ENCODE measurements at regions not wholly inside any gene's neighbourhood (a gene's known extent, or its start where the extent isn't known, plus 50 kb on each side); places are given as distances from the start of the nearest gene placed in this dataset.
A peak's percentile ranks its signal among the peaks of the same experiment; 100 is the strongest.

DNA sequence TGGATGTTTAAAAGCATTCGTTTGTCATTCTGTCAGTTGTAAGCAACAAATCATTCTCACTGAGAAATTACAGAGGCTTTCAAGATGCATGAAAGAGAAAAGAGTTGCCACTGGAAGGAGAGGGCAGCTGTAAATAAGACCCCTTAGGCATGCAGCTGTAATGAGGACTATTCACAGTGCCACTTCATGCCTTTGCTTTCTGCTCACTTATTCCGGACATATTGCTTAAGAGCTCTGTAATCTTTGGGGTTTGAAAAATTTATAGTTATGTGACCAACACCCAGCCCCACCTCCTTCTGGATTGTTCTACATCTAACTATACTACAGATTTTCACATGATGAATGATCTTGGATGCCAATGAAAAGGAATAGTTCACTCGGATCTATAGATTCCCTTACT is 194.8 kb upstream of the DCN start:
- no peak for FAIRE-seq
- DNase-seq (ENCODE audit: extremely low spot score, insufficient read length, low read depth), result no peak

DNA sequence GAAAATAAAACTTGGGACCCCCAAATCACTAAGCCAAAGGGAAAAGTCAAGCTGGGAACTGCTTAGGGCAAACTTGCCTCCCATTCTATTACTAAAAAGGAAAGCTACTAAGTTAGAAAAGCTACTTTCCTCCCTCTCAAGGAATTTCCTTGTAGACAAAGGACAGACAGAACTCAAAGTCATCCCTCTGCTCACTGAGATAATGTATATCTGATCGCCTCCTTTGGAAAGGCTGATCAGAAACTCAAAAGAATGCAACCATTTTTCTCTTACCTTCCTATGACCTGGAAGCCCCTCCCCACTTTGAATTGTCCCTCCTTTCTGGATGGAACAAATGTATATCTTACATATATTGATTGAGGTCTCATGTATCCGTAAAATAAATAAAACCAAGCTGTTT is 190.5 kb upstream of the DCN start:
- FAIRE-seq (no peak), DNase-seq (ENCODE audit: extremely low spot score, insufficient read length, low read depth) (no peak)

DNA sequence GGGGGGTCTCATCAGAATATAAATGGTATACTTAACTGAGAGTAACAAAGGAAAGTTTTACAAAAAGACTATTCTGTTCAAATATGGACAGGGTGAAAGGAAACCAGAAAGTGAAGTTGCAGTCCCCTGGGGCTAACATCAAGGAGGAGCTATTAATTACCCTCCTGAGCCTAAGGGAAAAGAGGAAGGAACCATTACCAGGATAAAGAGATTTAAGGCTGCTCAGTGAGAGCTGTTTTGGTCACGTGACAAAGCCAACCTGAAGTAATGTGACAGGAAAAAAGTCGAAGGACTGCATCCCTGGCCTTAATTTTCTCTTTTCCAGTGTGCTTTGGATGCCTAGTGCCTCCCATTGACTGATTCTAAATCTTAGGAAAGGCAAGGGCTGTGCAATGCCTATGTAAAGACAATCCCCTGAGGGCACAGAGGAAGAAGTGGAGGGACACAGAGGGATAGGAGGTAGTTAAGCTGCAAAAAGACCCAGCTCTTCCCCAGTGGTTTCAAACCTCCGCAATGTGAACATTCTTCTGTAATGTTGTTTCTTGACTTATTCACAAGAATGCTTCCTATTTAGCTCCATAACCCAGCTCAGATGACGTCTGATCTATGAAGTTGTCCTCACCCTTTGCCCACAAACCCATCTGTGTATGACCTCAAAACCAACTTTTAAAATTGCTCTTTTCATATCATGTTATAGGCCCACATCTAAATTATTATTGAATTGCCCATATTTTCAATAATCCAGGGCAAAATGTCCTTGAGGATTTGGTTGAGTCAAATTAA is 187.7 kb upstream of the DCN start:
- DNase-seq (ENCODE audit: extremely low spot score, insufficient read length, low read depth) (no peak), FAIRE-seq (no peak)

DNA sequence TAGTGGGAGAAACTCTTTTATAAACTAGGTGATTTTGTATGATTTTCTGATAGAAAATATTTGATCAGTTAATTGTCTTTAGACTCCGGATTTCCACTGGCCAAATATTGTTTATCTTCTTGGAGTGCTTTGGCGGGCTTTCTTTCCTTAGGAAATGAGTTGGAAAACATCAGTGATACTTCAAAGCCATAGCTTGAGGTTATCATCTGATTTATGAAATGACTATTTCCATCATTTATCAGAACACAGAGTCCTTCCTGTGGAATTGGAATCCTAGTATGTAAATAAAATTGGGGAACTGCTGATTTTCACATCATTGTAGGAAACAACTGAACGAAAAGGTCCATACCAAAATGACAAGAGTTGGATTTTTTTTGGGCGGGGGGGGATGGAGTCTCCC is 186.0 kb upstream of the DCN start:
- no peak for DNase-seq (ENCODE audit: extremely low spot score, insufficient read length, low read depth)
- no peak for FAIRE-seq

DNA sequence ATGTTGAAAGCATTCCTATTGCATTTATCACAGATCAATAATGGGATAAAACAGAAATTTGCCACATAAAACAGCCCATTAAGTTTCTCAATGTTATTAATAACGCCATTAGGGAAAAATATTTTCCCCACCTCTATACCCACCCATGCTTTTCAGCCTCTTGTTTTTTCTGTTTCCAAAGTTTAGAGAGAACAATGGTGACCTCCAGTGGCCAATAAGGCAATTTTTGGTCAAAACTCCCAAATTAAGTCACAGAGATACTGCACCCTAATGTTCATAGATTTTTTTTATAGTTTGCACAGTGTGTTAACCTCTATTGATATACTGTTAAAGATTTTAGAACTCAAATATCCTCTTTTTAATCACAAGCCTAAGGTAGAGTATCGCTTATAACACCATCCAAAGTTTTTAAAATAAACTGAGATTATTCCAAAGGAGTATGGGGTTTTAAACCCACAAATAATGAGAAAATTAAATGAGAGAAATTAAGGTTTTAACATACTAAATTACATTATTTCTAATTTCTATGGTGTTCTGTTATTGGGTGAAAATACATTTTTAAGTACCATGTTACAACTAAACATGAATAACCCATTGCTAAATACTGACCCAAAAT is 184.7 kb upstream of the DCN start:
- no peak for FAIRE-seq

DNA sequence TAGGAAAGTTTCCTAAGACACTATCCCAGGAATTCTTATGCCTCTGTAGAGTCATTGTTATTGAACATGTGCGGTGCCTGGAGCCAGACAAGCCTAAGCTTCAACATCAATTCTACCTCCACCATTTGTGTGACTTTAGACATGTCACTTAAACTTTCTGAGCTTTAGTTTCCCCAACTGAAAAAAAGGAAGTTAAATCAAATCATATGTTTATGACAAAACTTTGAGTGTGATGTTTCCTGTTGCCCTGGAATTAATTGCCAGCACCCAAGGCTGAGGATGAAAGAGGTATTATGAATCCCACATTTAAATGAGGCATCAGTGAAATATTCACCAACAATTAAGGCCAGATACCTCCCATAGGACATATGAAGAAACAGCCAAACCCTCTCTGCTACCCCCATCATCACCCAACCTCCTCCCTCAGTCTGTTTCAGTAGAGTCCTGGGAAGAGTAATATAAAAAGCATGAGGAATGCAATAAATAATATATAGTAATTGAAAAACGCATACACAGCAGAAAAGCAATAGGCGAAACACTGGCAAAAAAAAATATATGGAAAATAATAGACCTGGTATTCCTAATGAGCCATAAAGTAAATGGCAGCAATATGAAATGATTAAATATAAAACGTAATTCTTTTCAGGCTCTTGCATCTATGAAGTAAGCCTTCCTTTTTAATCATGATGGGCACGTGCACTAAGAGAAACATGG is 182.0 kb upstream of the DCN start:
- DNase-seq (ENCODE audit: extremely low spot score, insufficient read length, low read depth) (no peak), FAIRE-seq (no peak)

More for the DNA sequence above, 184.7 kb upstream of the DCN start:
- DNase-seq (ENCODE audit: extremely low spot score, insufficient read length, low read depth), result no peak

DNA sequence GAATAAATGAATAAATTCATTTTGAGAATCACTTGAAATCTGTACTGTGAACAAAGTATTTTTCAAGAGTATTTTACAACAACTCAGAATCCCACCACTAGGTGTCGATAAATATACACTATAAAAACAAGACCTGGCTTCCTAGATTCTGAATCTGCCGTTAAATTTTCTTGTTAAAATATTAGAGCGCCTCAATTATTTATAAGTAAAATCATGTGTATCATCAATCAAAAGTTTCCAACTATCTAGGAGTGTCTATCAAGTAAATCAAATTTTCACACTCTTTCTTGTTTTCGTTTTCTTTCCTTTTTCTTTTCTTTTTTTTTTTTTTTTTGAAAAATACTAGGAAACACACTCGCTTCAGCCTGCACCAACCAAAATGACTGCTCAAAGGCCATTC is 179.2 kb upstream of the DCN start:
- DNase-seq (ENCODE audit: extremely low spot score, insufficient read length, low read depth), result no peak
- peak; percentile 33 for FAIRE-seq

DNA sequence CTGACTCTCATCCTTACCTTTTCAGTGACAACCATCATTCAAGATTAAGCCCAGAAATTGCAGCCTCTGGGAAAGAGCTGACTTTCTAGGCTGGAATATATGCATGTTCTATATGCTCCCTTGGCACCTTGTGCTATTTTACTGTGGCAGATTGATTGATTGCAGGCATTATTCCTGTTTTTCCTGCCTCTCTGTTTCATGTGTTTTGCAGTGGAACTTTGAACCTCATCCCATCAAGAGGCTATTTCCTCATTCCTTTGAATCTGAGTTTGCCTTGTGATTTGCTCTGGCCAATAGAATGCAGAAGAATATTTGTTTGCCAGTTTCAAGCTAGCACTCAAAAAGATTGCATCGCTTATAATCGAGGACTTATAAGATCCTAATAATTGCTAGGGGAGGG is 174.8 kb upstream of the DCN start:
- DNase-seq (ENCODE audit: extremely low spot score, insufficient read length, low read depth) (no peak), FAIRE-seq (no peak)

DNA sequence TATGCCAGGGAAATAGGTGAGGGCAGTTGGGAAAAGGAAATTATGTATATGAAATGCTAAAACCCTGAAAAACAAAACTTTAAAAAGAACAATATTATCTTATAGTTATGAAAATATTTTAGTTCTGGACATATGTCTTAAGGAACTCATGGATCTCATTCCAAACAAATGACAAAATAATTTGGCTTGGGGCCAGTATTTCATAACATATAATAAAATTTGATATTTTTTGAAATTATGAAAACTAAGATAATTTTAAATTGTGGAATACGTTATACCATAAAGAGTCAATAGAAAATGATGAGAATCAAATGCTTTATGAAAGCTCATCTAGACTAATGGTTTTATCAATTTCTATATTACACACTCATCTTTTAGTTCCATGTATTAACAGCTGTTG is 173.8 kb upstream of the DCN start:
- no peak for DNase-seq (ENCODE audit: extremely low spot score, insufficient read length, low read depth)
- FAIRE-seq, result no peak

DNA sequence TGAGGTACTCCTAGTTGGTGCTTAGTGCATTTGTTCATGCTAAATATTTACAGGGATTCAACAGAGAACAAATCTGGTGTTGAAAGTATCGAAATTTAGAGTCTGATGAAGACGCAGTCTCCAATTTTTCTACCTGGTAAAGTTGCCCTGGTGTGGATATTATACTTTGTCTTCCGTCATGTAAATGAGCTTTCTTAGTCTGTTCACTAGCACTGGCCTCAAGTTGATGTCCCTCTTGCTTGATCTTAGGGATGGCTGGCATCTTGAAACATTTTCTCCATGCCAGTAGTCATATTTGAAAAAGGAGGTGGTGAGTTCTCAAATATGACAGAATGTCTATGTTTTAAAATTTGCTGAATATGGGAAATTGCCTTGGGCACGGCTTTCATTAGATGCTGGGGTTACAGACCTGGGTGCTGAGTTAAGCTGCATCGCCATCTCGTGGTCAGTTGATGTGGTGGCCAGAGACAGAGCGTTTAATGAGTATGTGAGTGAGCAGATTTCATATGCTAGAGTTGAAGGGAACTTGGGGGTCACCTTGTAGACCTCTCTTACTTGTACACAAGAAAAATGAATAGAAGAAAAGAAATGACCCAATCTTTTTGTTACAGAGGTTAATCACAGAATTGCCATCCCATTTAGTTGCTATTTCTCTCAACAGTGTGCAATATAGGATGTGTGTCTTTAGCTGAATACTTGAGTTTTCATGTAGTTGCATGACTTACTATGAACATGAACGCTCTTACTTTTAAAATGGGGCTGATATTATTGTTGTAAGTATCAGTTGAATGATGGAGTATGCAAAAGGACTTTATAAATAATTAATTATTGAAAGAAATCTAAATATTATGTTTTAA is 172.8 kb upstream of the DCN start:
- FAIRE-seq (peak; percentile 89), DNase-seq (ENCODE audit: extremely low spot score, insufficient read length, low read depth) (peak; percentile 3)

DNA sequence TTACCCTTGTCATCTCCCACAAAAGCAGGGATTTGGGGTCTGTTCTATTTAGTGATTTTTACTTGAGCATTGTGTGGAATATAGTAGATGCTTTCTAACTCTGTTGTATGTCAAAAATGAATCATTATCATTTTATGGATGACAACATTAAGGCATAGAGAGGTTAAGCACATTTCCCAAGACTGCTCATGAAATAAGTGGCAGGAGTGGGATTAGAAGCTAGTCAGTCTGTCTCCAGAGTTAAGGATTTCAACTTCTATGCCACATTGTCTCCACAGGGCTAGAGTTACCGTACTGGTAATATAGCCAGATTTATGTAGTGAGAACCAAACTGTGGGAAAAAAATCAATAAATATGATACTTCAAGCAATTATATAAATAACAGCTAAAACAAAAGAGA is 170.6 kb upstream of the DCN start:
- FAIRE-seq (no peak), DNase-seq (ENCODE audit: extremely low spot score, insufficient read length, low read depth) (no peak)

DNA sequence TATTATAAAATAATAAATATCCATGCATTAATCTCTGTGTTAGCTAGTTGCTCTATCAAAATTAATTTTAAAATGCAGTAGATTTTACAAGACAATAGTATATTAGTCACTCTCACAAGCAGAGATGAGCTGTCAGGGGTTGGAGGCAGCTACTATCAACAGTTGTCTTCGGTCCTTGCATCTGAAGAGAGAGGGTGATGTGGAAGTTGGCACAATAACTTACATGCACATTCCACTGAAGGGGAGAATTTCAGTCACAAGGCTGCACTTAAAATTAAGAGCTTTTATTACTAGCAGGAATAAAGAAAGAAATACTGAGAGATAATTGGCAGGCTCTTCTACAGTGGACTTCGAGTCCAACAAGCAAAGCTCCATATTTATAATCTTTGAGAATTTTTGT is 166.9 kb upstream of the DCN start:
- FAIRE-seq, result no peak
- DNase-seq (ENCODE audit: extremely low spot score, insufficient read length, low read depth), result no peak

DNA sequence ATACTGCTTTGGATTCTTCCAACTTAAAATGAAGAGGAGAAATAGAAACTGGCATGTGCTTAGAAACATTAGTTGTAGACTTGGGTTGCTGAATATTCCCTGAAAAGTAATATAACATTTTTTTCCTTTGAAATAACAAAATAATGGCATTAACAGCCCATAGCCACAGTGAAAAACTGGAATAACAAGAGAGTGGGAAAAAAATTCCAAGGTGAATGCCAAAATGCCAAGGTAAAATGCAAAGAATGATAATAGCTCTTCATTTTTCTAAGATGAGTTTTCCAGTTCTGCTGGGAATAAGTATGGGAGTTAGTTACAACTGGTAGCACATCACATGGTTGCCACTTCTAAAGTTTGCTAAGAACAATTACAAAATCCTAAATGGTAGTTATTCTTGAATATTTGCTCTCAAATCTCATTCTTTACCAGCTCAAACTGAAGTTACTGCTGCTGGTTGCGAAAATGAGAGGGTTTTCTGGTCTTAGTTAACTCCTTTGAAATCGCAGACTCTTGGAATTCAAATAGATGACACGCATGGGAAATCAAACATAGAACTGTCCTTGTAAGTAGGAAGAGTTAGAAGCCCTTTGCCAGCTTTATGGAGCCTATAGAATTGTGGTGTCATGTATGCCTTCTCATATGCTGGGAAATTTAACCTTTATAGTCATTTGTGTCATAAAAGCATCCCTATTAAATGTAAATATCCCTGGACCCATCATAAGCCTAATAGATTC is 165.0 kb upstream of the DCN start:
- no peak for DNase-seq (ENCODE audit: extremely low spot score, insufficient read length, low read depth)
- no peak for FAIRE-seq

DNA sequence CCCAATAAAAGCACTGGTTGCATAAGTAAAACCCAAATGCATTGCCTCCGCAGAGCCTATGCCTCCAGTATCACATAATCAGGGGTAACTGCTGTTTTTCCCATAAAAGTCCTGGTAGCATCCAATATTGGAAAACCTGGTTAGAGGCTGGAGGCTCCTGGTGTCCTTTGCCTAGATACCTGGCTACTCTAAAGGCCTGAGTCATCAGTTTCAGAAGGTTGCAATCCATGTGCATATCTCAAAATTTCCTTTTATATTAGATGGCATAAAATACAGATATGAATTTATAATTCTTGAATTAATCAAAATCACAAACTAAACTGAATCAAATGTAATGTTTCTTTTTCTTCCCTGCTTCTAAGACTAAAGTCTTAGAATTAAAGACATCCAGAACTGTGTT is 164.2 kb upstream of the DCN start:
- DNase-seq (ENCODE audit: extremely low spot score, insufficient read length, low read depth), result no peak
- FAIRE-seq, result no peak

DNA sequence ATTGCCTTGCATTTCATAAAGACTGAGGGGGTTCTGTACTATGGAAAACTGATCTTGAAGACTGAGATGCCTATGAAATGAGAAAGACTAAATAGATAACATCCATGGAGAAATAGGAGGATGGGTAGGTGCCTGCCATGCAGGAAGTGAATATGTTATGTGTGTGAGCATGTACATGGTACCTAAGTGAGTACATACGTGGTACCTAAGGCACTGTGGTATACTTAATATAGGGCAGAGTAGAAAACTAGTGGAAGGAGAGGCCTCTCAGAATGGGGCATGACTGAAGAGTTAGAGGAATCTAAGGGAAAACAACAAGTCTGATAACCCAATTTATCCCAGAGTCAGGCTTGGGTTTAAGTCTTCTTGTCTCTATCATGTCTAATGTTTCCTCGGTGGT is 161.8 kb upstream of the DCN start:
- FAIRE-seq (no peak), DNase-seq (ENCODE audit: extremely low spot score, insufficient read length, low read depth) (no peak)

DNA sequence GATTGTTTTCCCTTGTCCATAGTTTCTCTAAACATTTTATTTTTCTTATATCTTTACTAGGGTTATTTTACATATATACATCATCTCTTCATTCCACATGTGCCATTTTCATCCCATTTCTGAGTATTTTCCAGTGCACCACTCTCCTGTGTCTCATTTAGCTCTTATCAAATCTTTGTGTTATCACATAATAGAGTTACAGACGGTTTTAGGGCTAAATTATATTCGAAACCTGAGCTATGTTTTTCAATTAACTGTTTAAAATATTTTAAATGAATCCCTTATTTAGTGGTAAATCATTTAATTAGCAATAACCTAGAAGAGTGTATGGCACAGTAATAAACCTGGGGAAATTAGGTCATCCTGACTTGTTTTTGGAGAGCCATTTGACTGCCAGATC is 160.4 kb upstream of the DCN start:
- FAIRE-seq (no peak), DNase-seq (ENCODE audit: extremely low spot score, insufficient read length, low read depth) (no peak)

DNA sequence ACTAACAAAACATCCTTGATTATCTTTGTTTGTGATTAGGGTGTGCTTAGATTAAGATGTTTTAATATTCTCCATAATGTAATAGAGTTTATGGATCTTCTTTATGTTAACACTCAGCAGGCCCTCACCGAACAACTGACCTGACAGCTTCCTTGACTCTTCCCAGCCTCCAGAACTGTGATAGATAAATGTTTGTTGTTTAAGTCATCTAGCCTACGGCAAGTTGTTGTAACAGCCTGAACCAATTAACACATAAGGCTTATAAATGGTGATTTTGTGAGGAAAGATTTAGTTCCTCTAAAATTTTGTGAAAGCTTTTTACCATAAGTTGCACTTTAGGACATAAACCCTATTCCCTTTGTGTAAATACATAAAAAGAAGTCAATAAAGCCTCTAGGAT is 156.5 kb upstream of the DCN start:
- DNase-seq (ENCODE audit: extremely low spot score, insufficient read length, low read depth) (no peak), FAIRE-seq (no peak)

DNA sequence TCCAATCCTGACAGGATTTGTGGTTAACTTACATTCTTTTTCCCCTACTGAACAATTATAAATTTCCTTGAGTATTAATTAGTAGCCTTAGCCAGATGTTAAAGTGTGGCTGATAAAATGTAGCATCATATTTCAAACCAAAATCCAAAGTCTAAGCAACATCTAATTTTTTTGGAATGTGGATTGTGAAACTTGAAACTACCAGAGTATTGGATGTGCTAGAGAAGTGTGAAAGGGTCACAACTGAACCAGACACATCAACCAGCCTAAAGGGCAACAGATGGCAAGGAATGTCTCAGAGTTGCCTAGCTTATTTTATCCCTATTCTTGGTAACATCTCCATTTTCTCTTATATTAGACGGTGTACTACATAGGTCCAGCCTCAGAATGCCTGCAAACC is 153.1 kb upstream of the DCN start:
- no peak for DNase-seq (ENCODE audit: extremely low spot score, insufficient read length, low read depth)
- no peak for FAIRE-seq

DNA sequence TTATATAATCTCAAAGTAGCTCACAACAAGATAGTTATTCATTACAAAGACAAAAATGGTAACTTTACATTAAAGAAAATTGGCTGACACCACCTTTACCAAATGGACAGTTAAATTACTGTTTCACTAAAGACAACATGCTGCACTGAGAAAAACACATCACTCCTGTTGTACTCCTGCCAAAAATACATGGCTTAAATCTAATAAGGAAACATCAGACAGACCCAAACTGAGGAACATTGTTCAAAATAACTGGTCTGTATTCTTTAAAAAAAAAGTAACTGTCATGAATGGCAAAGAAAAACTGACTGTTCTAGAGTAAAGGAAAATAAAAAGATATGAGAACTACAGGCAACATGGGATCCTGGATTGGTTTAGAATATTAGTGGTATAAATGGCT is 151.3 kb upstream of the DCN start:
- DNase-seq (ENCODE audit: extremely low spot score, insufficient read length, low read depth) (no peak), FAIRE-seq (no peak)

DNA sequence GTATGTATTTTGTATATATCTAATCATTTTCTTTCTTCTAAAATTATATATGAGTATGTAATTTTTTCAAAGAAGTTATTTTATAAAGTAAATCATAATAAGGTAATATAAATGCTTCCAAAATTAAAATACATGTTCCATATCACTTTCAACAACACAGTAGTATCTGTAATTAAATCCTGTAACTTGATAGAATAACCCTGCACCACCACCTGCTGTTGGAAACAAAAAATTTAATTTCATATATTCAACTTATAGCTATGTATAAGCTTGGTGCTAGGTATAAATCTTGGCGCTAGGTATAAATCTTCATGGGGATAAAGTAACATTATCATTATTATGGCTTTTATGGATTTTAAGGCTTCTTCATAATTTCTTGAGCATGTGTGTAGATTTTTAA is 149.7 kb upstream of the DCN start:
- FAIRE-seq, result no peak
- DNase-seq (ENCODE audit: extremely low spot score, insufficient read length, low read depth), result no peak
